Colon (tissue), 2 donors: ENCODE measurements at regions not wholly inside any gene's neighbourhood (a gene's known extent, or its start where the extent isn't known, plus 50 kb on each side); places are given as distances from the start of the nearest gene placed in this dataset.

Experiments
- FAIRE-seq: peaks from 2 replicates; lab custom pipeline; 2012; peaks lifted over from hg19 to GRCh38; lab: Jason Lieb, UNC
- donor health status: control.
- donor health status: control.

- FAIRE-seq: no peak
These were observed 206.2 kb upstream of the ADAMTS5 start for GRCh38 chr21:27173053-27173452.

- no peak for FAIRE-seq
These were observed 204.8 kb upstream of the ADAMTS5 start for GRCh38 chr21:27171707-27172106.

- FAIRE-seq: no peak
These were observed 201.2 kb upstream of the ADAMTS5 start for GRCh38 chr21:27168084-27168483.

GRCh38 chr21:27164208-27165177 is 197.6 kb upstream of the ADAMTS5 start:
- no peak for FAIRE-seq

GRCh38 chr21:27158967-27159366 is 192.1 kb upstream of the ADAMTS5 start:
- FAIRE-seq: no peak

GRCh38 chr21:27157097-27157496 is 190.2 kb upstream of the ADAMTS5 start:
- FAIRE-seq: no peak

- FAIRE-seq: no peak
These were observed 189.8 kb upstream of the ADAMTS5 start for GRCh38 chr21:27156666-27157065.

GRCh38 chr21:27155130-27155500 is 188.2 kb upstream of the ADAMTS5 start:
- FAIRE-seq: no peak

- FAIRE-seq: no peak
These were observed 187.7 kb upstream of the ADAMTS5 start for GRCh38 chr21:27154451-27155129.

GRCh38 chr21:27152996-27153395 is 186.1 kb upstream of the ADAMTS5 start:
- FAIRE-seq: no peak

- no peak for FAIRE-seq
These were observed 182.1 kb upstream of the ADAMTS5 start for GRCh38 chr21:27149034-27149433.

- no peak for FAIRE-seq
These were observed 179.4 kb upstream of the ADAMTS5 start for GRCh38 chr21:27146268-27146667.

- no peak for FAIRE-seq
These were observed 178.4 kb upstream of the ADAMTS5 start for GRCh38 chr21:27145134-27145798.

- no peak for FAIRE-seq
These were observed 176.6 kb upstream of the ADAMTS5 start for GRCh38 chr21:27143476-27143875.

GRCh38 chr21:27139526-27139925 is 172.6 kb upstream of the ADAMTS5 start:
- FAIRE-seq: no peak

GRCh38 chr21:27134516-27134915 is 167.6 kb upstream of the ADAMTS5 start:
- FAIRE-seq: no peak

GRCh38 chr21:27132266-27132665 is 165.4 kb upstream of the ADAMTS5 start:
- no peak for FAIRE-seq

GRCh38 chr21:27130154-27130553 is 163.3 kb upstream of the ADAMTS5 start:
- no peak for FAIRE-seq

- no peak for FAIRE-seq
These were observed 162.8 kb upstream of the ADAMTS5 start for GRCh38 chr21:27129694-27130093.

GRCh38 chr21:27129215-27129614 is 162.3 kb upstream of the ADAMTS5 start:
- no peak for FAIRE-seq

GRCh38 chr21:27126140-27126539 is 159.3 kb upstream of the ADAMTS5 start:
- FAIRE-seq: no peak

- no peak for FAIRE-seq
These were observed 155.8 kb upstream of the ADAMTS5 start for GRCh38 chr21:27122686-27123085.

- no peak for FAIRE-seq
These were observed 147.2 kb upstream of the ADAMTS5 start for GRCh38 chr21:27114111-27114510.
